NCI-H1092 (cell line): ENCODE measurements at regions not wholly inside any gene's neighbourhood (a gene's known extent, or its start where the extent isn't known, plus 50 kb on each side); places are given as distances from the start of the nearest gene placed in this dataset.

Source experiments
- DNase-seq: peaks from one replicate; lab custom pipeline; 2025; lab: John Stamatoyannopoulos, UW

- no peak for DNase-seq
These were observed 150.8 kb upstream of the ARPP21 start for GRCh38 chr3:35488526-35488925.

DNA sequence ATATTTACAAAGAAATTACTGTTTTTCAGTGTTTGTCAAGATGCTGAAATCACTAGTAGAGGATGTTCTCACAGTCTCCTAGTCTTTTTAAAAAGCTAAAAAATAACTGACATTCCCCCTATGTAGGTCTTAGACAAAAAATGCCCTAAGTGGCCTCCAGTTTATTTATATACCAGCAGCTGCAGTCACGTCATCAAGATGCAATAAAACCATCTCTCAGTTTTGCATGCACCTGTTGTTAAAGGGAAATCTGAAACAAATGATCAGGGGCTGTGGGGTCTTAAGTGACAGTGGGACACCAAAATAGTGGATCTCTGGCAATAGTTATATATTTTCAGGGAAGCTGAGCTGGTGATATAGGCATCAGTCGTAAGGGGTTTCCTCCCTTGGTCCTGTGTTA lies 146.5 kb upstream of the ARPP21 start:
- DNase-seq, result no peak

GRCh38 chr3:35498506-35499210 lies 140.7 kb upstream of the ARPP21 start:
- DNase-seq, result no peak

DNA sequence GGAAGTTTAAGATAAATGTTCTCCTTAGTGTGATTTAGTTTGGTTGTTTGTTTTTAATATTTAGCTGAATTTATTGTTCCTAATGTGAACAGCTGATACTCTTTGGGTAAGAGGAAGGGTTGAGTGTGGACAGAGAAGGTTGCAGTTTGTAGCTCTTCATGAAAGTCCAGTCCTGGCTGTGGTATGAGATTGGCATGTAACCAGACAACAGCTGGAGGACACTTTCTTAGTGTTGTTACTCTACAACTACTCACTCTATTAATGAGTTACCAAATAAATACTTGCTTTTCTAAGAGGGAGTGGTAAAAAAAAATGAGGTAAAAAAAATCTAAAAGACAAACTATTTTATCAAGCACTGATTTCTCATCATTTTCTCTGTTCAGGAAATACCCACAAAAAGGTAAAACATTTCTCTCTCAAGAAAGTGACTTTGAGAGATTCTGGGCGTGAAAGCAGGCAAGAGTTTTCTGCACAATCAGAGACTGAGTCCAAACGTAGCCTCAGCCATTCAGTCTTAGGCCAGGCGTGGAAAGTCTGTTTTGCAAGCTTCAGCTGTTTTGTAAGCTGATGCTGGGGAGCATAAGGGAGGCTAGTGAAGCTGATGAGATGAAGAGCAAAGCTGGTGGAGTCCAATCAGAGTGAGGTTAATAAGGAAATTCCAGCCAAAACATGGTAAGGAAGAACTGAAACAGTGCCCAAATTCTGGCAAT lies 138.5 kb upstream of the ARPP21 start:
- no peak for DNase-seq

GRCh38 chr3:35502699-35503098 lies 136.6 kb upstream of the ARPP21 start:
- DNase-seq, result no peak

DNA sequence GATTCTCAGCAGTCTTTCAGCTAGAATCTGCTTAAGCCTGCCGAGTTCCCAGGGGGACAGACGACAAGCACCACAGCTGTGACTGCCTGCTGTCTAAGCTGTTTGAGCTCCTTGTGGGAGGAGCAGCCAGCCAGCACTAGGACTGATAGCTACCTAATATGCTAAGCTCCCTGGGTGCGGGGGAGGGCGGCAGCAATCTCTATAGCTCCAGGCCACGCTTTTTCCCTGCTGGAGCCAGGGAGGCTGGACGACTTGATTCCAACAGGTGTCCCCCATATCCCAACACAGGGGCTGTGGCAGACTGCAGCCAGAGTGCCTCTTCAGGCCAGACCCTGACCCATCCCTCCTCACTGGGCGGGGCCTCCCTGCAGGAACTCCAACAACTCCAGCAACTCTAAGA lies 134.1 kb upstream of the ARPP21 start:
- no peak for DNase-seq

DNA sequence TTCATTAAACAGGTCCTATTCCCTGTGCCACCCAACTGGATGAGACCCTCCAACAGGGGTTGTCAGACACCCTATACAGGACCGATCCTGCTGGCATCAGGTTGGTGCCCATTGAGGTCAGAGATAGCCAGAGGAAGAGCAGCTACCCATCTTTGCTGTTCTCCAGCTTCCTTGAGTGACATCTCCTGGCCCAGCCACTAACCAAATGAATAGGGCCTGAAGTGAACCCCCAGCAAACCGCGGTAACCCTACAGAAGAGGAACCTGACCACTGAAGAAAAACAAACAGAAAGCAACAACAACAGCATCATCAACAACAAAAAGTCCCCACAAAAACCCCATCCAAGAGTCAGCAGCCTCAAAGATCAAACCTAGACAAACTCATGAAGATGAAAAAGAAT lies 133.6 kb upstream of the ARPP21 start:
- DNase-seq, result no peak

- no peak for DNase-seq
These were observed 119.4 kb upstream of the ARPP21 start for GRCh38 chr3:35519936-35520335.

GRCh38 chr3:35521196-35521595 lies 118.1 kb upstream of the ARPP21 start:
- no peak for DNase-seq

DNA sequence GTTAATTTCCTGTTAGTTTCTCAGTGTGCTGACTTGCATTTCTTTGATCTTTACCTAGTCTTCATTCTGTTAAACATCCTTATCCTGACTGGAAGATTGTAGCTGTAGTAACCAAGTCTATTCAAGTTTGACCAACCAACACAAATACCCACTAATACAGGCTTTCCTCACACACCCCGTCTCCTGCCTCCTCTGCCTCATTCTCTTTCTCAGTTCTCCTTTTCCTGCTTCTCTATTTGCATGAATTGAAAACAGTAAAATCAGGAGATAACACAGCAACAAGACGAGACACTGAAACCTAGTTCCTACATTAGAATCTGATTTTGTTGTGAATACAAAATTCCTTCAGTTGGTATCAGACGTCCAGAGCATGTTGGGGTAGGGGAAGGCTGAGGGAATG lies 116.9 kb upstream of the ARPP21 start:
- no peak for DNase-seq

DNA sequence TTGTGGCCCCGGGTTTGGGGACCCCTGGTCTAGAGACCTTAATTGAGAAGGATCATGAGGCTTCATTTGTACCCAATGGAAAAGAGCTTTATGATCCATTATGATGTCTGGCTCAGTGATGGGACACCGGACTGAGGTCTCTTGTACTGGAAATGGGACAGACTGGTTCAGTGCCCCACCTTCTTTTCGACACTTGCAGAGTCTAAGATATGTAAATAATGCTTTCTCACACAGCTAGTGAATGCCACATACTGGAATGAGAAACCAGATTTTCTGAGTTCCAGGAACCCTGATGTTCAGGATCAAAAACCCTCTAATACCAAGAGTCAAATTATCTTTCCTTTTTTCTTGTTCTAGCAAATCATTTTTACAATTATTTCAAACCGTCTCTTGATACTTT lies 116.3 kb upstream of the ARPP21 start:
- no peak for DNase-seq

DNA sequence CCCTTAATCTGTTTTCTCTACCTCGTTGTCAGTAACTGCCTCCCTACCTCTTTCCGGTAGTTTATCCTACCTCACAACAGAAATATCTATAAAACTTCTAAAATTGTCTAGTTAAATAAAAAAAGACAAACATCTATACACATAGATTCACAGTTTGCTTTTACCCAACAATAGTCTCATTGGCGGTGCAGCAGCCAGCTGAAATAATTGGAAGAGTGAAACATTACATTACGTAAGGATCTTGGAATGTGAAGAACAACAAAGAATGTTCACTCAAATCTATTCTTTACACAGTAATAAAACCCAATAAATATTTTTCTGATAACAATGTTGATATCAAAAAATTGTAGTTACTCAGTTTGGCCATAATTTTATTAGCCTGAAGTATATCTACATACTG lies 115.5 kb upstream of the ARPP21 start:
- no peak for DNase-seq

DNA sequence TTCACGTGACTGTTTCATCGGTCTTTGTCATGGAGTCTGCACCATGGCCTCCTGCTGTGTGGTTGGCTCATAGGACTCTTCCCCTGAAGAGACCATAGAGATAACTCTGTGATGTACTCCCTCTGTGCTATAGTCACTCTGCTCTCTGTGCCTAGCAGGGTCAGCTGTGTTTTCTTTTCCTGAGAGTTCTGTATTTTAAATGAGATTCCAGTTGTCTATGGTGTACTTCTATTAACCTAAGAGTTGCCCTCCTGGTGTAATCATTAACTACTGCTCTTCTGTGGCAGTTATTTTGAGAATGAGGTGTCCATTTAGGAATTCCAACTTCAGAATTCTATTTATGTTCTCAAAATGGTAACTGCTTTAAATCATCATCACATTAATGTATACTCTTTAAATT lies 114.5 kb upstream of the ARPP21 start:
- DNase-seq, result no peak

DNA sequence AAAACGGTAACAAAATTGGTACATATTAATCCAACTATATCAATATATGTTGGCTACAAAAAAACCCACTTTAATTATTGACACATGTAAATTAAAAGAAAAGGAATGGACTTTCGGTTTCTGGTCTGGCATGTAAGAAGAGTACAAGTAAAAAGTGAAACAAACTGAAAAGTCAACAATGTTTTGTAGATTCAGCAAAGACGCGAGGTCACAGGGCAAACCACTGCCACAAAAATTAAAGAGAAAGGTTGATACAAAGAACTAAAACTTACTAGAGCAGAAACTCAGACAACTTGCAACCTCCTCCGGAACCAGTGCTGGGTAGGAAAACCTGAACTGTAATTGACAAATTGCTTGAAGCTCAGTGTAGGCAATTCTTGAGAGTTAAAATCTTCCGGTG lies 110.6 kb upstream of the ARPP21 start:
- DNase-seq, result no peak

GRCh38 chr3:35529337-35529736 lies 110.0 kb upstream of the ARPP21 start:
- DNase-seq, result no peak

- DNase-seq, result no peak
These were observed 102.1 kb upstream of the ARPP21 start for GRCh38 chr3:35537265-35537664.

- DNase-seq, result no peak
These were observed 94.3 kb upstream of the ARPP21 start for GRCh38 chr3:35544976-35545375.

- no peak for DNase-seq
These were observed 89.6 kb upstream of the ARPP21 start for GRCh38 chr3:35549690-35550089.

DNA sequence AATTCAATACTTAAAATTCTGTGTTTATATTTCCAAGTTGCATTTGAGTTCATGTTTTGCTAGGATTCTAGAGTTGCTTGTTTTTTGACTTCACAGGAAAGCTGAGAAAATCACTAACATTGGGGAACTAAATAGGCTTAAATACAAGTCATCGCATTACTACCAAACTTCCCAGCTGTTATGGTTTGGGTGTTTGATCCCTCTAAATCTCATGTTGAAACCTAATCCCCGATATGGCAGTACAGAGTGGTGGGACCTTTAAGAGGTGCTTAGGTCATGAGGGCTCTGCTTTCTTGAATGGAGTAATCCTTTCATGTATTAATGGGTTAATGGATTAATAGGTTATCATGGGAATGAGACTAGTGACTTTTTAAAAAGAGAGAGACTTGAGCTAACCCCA lies 77.2 kb upstream of the ARPP21 start:
- no peak for DNase-seq

- DNase-seq, result no peak
These were observed 74.3 kb upstream of the ARPP21 start for GRCh38 chr3:35565048-35565447.
